ENCODE measurements at regions not wholly inside any gene's neighbourhood (a gene's known extent, or its start where the extent isn't known, plus 50 kb on each side); places are given as distances from the start of the nearest gene placed in this dataset.

DNA sequence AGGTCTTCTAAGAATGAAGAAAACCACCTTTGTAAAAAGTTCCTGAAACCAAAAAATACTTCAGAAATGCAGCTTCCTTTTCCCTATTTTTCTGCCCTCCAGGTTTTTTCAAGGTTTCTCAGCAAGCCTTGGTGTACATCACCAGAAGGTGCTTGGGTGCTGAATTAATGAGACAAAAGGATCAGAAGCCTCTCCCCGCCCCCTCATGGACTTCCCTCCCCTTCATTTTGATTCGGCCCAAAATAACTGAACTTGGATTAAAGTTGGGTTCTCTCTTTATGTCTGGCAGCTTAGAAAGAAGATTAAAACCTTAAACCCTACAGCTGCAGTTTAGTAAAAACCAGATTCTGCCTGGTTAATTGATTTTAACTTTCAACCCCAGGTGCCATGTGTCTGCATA is 121.7 kb upstream of the ERCC4 start:
- TF ChIP-seq, protein P1, sequence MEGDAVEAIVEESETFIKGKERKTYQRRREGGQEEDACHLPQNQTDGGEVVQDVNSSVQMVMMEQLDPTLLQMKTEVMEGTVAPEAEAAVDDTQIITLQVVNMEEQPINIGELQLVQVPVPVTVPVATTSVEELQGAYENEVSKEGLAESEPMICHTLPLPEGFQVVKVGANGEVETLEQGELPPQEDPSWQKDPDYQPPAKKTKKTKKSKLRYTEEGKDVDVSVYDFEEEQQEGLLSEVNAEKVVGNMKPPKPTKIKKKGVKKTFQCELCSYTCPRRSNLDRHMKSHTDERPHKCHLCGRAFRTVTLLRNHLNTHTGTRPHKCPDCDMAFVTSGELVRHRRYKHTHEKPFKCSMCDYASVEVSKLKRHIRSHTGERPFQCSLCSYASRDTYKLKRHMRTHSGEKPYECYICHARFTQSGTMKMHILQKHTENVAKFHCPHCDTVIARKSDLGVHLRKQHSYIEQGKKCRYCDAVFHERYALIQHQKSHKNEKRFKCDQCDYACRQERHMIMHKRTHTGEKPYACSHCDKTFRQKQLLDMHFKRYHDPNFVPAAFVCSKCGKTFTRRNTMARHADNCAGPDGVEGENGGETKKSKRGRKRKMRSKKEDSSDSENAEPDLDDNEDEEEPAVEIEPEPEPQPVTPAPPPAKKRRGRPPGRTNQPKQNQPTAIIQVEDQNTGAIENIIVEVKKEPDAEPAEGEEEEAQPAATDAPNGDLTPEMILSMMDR (IDR thresholded peaks at IDR 0.05): no peak
- no peak for TF ChIP-seq POLR2A (IDR thresholded peaks at IDR 0.05)
